NCI-H187 (cell line): ENCODE measurements at regions not wholly inside any gene's neighbourhood (a gene's known extent, or its start where the extent isn't known, plus 50 kb on each side); places are given as distances from the start of the nearest gene placed in this dataset.

Experiments
- DNase-seq, 2 experiments: peaks; one replicate each; lab custom pipeline; 2025; lab: John Stamatoyannopoulos, UW

GRCh38 chr19:33898062-33898677 is 101.5 kb downstream of the KCTD15 start:
- DNase-seq, result no peak

- no peak for DNase-seq
Measured at GRCh38 chr19:33900817-33901216, 104.1 kb downstream of the KCTD15 start.

GRCh38 chr19:33902395-33902794 is 105.7 kb downstream of the KCTD15 start:
- DNase-seq, result no peak

GRCh38 chr19:33902802-33903488 is 106.3 kb downstream of the KCTD15 start:
- DNase-seq, result no peak

GRCh38 chr19:33903489-33903850 is 106.8 kb downstream of the KCTD15 start:
- no peak for DNase-seq

GRCh38 chr19:33904681-33905080 is 108.0 kb downstream of the KCTD15 start:
- DNase-seq, result no peak

- no peak for DNase-seq
Measured at GRCh38 chr19:33905473-33905936, 108.8 kb downstream of the KCTD15 start.

- DNase-seq, result no peak
Measured at GRCh38 chr19:33905937-33906577, 109.4 kb downstream of the KCTD15 start.

- no peak for DNase-seq
Measured at GRCh38 chr19:33906578-33907335, 110.1 kb downstream of the KCTD15 start.

GRCh38 chr19:33910922-33911321 is 114.3 kb downstream of the KCTD15 start:
- no peak for DNase-seq

GRCh38 chr19:33914599-33914998 is 117.9 kb downstream of the KCTD15 start:
- no peak for DNase-seq

- no peak for DNase-seq
Measured at GRCh38 chr19:33916792-33917191, 120.1 kb downstream of the KCTD15 start.

- DNase-seq, result no peak
Measured at GRCh38 chr19:33919291-33919690, 122.6 kb downstream of the KCTD15 start.

GRCh38 chr19:33921165-33921564 is 124.5 kb downstream of the KCTD15 start:
- DNase-seq, result no peak

GRCh38 chr19:33926306-33926705 is 129.6 kb downstream of the KCTD15 start:
- no peak for DNase-seq

GRCh38 chr19:33927789-33928457 is 131.3 kb downstream of the KCTD15 start:
- DNase-seq, result no peak

GRCh38 chr19:33928458-33928950 is 131.8 kb downstream of the KCTD15 start:
- DNase-seq, result no peak

- DNase-seq, result no peak
Measured at GRCh38 chr19:33933931-33934330, 137.3 kb downstream of the KCTD15 start.

GRCh38 chr19:33938821-33939220 is 142.2 kb downstream of the KCTD15 start:
- no peak for DNase-seq

- no peak for DNase-seq
Measured at GRCh38 chr19:33941133-33941532, 144.5 kb downstream of the KCTD15 start.

- no peak for DNase-seq
Measured at GRCh38 chr19:33946535-33947264, 150.0 kb downstream of the KCTD15 start.
